Spinal cord (tissue), 9 donors: ENCODE measurements at regions not wholly inside any gene's neighbourhood (a gene's known extent, or its start where the extent isn't known, plus 50 kb on each side); places are given as distances from the start of the nearest gene placed in this dataset.

Experiments
- DNase-seq, 6 donors: peaks; one replicate each; pipeline versions ENCODE4 v3.0.0 to v3.0.0-alpha.2; 2013 to 2015; ENCODE audit warnings: low spot score in 6 of 6, low read depth in 4 of 6
- H3K27ac ChIP-seq: one replicate; pipeline ENCODE4 v1.5.1; 2013; ENCODE audit warnings: low read depth, low read length, control low read depth
- H3K27me3 ChIP-seq: one replicate; pipeline ENCODE4 v1.6.1; 2013; ENCODE audit warnings: low read length; ENCODE audit not compliant: control insufficient read depth, insufficient read depth
- H3K36me3 ChIP-seq: one replicate; pipeline ENCODE4 v1.6.1; 2013; ENCODE audit warnings: low read length; ENCODE audit not compliant: control insufficient read depth, insufficient read depth
- H3K4me1 ChIP-seq: one replicate; pipeline ENCODE4 v1.6.1; 2013; ENCODE audit warnings: low read length; ENCODE audit not compliant: control insufficient read depth, insufficient read depth
- H3K4me3 ChIP-seq: one replicate; pipeline ENCODE4 v1.5.1; 2013; ENCODE audit warnings: low read depth, low read length, control low read depth
- H3K9me3 ChIP-seq: one replicate; pipeline ENCODE4 v1.6.1; 2013; ENCODE audit warnings: low read length; ENCODE audit not compliant: control insufficient read depth, insufficient read depth
- WGBS: methylation state at CpG from one replicate; pipeline ENCODE4 v1.1.5; 2013; ENCODE audit warnings: missing lambda C conversion rate; ENCODE audit not compliant: insufficient coverage; 5-methylcytosine and 5-hydroxymethylcytosine counted together
- donor health status: healthy.

GRCh38 chr2:213202011-213202410, 50.6 kb upstream of the IKZF2 start:
- WGBS = 43% methylated on average over 1 of the region's 4 CpGs
- Histone ChIP-seq H3K4me3 (no peak overlapping the region), H3K9me3 (no peaks in the 10 kb centered on the region), H3K27me3 (no peaks in the 10 kb centered on the region), H3K27ac (no peak overlapping the region), H3K36me3 (no peaks in the 10 kb centered on the region), H3K4me1 (no peaks in the 10 kb centered on the region)
- peak in 1 of 6 donors; percentile 39 for DNase-seq

- no peaks in the 10 kb centered on the region for H3K4me1 ChIP-seq
- no peaks in the 10 kb centered on the region for H3K9me3 ChIP-seq
- H3K27ac ChIP-seq = no peak overlapping the region
- H3K4me3 ChIP-seq = no peak overlapping the region
- no peak for DNase-seq
- 80% methylated on average over 1 of the region's 1 CpG for WGBS
- H3K27me3 ChIP-seq = no peaks in the 10 kb centered on the region
- no peaks in the 10 kb centered on the region for H3K36me3 ChIP-seq
Observed at GRCh38 chr2:213205944-213206343, 54.5 kb upstream of the IKZF2 start.

- Histone ChIP-seq H3K9me3 (no peaks in the 10 kb centered on the region), H3K27me3 (no peaks in the 10 kb centered on the region), H3K4me1 (no peaks in the 10 kb centered on the region), H3K27ac (no peak overlapping the region), H3K4me3 (no peak overlapping the region), H3K36me3 (no peaks in the 10 kb centered on the region)
- DNase-seq = no peak
- 100% methylated on average over 3 of the region's 6 CpGs for WGBS
Observed at GRCh38 chr2:213213186-213213585, 61.8 kb upstream of the IKZF2 start.

GRCh38 chr2:213214209-213214608, 62.8 kb upstream of the IKZF2 start:
- DNase-seq = no peak
- WGBS = 69% methylated on average over 9 of the region's 10 CpGs
- H3K36me3 ChIP-seq = no peaks in the 10 kb centered on the region

GRCh38 chr2:213216461-213216860, 65.0 kb upstream of the IKZF2 start:
- H3K27me3 ChIP-seq = no peaks in the 10 kb centered on the region
- H3K27ac ChIP-seq = no peak overlapping the region
- 68% methylated on average over 3 of the region's 5 CpGs for WGBS
- H3K9me3 ChIP-seq = no peaks in the 10 kb centered on the region
- H3K36me3 ChIP-seq = no peaks in the 10 kb centered on the region
- no peak overlapping the region for H3K4me3 ChIP-seq
- no peak for DNase-seq
- H3K4me1 ChIP-seq = no peaks in the 10 kb centered on the region

More at GRCh38 chr2:213214209-213214608, 62.8 kb upstream of the IKZF2 start:
- Histone ChIP-seq H3K9me3 (no peaks in the 10 kb centered on the region), H3K27me3 (no peaks in the 10 kb centered on the region), H3K4me1 (no peaks in the 10 kb centered on the region), H3K27ac (no peak overlapping the region), H3K4me3 (no peak overlapping the region)

- Histone ChIP-seq H3K4me3 (no peak overlapping the region), H3K27ac (no peak overlapping the region), H3K4me1 (no peaks in the 10 kb centered on the region), H3K36me3 (no peaks in the 10 kb centered on the region), H3K9me3 (no peaks in the 10 kb centered on the region), H3K27me3 (no peaks in the 10 kb centered on the region)
- no peak for DNase-seq
- WGBS = no CpG with 5 or more reads among the region's 1 CpG
Observed at GRCh38 chr2:213219816-213220215, 64.4 kb upstream of the SPAG16 start.

- WGBS = 100% methylated on average over 1 of the region's 3 CpGs
- H3K36me3 ChIP-seq = no peaks in the 10 kb centered on the region
- H3K4me1 ChIP-seq = no peaks in the 10 kb centered on the region
- no peaks in the 10 kb centered on the region for H3K27me3 ChIP-seq
- DNase-seq = no peak
- H3K9me3 ChIP-seq = no peaks in the 10 kb centered on the region
- no peak overlapping the region for H3K4me3 ChIP-seq
- no peak overlapping the region for H3K27ac ChIP-seq
Observed at GRCh38 chr2:213220967-213221603, 63.2 kb upstream of the SPAG16 start.

- H3K4me1 ChIP-seq = no peaks in the 10 kb centered on the region
- no CpG with 5 or more reads among the region's 2 CpGs for WGBS
- no peaks in the 10 kb centered on the region for H3K9me3 ChIP-seq
- H3K4me3 ChIP-seq = no peak overlapping the region
- no peaks in the 10 kb centered on the region for H3K27me3 ChIP-seq
- H3K36me3 ChIP-seq = no peaks in the 10 kb centered on the region
- no peak for DNase-seq
- no peak overlapping the region for H3K27ac ChIP-seq
Observed at GRCh38 chr2:213221957-213222356, 62.3 kb upstream of the SPAG16 start.

GRCh38 chr2:213224366-213224765, 59.9 kb upstream of the SPAG16 start:
- Histone ChIP-seq H3K36me3 (no peaks in the 10 kb centered on the region), H3K27me3 (no peaks in the 10 kb centered on the region), H3K4me3 (no peak overlapping the region), H3K4me1 (no peaks in the 10 kb centered on the region), H3K9me3 (no peaks in the 10 kb centered on the region), H3K27ac (no peak overlapping the region)
- no peak for DNase-seq
- WGBS = no CpG with 5 or more reads among the region's 2 CpGs

- Histone ChIP-seq H3K4me3 (no peak overlapping the region), H3K27ac (no peak overlapping the region), H3K9me3 (no peaks in the 10 kb centered on the region), H3K27me3 (no peaks in the 10 kb centered on the region), H3K36me3 (no peaks in the 10 kb centered on the region), H3K4me1 (no peaks in the 10 kb centered on the region)
- WGBS = 100% methylated on average over 1 of the region's 4 CpGs
- DNase-seq = no peak
Observed at GRCh38 chr2:213225866-213226265, 58.4 kb upstream of the SPAG16 start.
